GM10266 (cell line): ENCODE measurements at regions not wholly inside any gene's neighbourhood (a gene's known extent, or its start where the extent isn't known, plus 50 kb on each side); places are given as distances from the start of the nearest gene placed in this dataset.
"Not testable (repeated sequence)": the region's sequence is repeated elsewhere in the genome, so short reads cannot be mapped to it uniquely, and the experiment has no call there.

Experiments used
- DNase-seq: peaks from one replicate; pipeline ENCODE4 v3.0.0; 2012; ENCODE audit errors: extremely low spot score
- CTCF ChIP-seq: IDR thresholded peaks from 2 replicates; pipeline ENCODE4 v1.5.1; 2012; ENCODE audit warnings: mild to moderate bottlenecking, low read depth; ENCODE audit not compliant: control insufficient read depth, insufficient read depth; ENCODE audit errors: missing control alignments

DNA sequence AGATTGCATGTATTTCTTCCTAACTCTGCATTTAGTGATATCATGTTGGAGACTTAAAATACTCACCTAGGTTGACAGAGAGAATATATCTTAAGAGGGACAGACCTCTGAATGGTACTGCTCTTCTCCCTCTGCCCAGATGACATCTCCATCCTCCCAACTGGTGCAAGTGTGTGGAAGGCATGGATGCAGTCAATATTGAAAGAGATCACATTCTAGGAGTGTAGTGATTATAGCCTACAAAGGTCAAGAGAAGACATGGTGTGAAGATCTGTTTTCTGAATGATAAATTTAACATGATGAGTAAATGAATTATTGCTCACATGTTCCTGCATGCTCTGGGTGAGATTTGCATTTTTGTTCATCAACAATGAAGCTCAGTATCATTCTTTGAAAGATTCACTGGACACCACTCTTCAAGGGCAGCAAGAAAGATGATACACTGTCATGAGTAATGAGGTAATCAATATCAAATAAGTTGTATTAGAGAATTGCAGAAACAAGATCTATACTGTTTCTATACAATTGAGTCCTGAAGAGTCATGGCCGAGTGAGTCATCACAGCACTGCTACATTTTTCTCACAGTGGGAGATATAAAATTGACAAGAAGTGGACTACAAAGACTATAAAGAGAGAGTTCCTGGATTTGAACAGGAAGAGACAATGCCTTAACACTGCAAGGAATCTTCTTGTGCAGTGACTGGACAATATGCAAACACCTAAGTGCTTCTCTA is 183.3 kb upstream of the KRR1 start:
- TF ChIP-seq CTCF: no peak
- DNase-seq: no peak

DNA sequence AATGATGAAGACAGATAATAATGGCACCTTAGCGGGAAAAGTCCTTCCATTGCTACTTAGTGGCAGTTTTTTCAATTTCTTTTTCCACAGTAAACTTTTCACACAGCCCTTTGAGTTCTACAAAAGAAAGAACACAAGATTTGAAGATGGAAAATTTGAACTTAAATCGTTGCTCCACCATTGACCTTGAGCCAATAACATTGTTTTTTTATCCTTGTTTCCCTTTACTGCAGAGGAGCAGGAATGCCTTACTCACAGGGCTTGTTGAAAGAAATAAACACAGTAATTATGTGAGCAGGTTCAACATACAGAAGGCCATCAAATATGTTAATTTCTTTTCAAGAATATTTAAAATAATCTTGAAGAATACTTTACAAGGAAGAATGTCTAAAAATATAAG is 181.5 kb upstream of the KRR1 start:
- DNase-seq: no peak

GRCh38 chr12:75690296-75690955 is 179.0 kb upstream of the KRR1 start:
- no peak for TF ChIP-seq CTCF
- DNase-seq: no peak

More for the DNA sequence above, 181.5 kb upstream of the KRR1 start:
- TF ChIP-seq CTCF: no peak

DNA sequence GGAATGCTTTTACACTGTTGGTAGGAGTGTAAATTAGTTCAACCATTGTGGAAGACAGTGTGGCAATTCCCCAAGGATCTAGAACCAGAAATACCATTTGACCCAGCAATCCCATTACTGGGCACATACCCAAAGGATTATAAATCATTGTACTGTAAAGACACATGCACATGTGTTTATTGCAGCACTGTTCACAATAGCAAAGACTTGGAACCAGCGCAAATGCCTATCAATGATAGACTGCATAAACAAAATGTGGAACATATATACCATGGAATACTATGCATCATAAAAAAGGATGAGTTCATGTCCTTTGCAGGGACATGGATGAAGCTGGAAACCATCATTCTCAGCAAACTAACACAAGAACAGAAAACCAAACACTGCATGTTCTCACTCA is 174.8 kb upstream of the KRR1 start:
- DNase-seq: not testable (repeated sequence)

GRCh38 chr12:75685617-75686225 is 174.3 kb upstream of the KRR1 start:
- DNase-seq: no peak

GRCh38 chr12:75684678-75685616 is 173.5 kb upstream of the KRR1 start:
- no peak for DNase-seq
- TF ChIP-seq CTCF: no peak

More at GRCh38 chr12:75685617-75686225, 174.3 kb upstream of the KRR1 start:
- no peak for TF ChIP-seq CTCF

DNA sequence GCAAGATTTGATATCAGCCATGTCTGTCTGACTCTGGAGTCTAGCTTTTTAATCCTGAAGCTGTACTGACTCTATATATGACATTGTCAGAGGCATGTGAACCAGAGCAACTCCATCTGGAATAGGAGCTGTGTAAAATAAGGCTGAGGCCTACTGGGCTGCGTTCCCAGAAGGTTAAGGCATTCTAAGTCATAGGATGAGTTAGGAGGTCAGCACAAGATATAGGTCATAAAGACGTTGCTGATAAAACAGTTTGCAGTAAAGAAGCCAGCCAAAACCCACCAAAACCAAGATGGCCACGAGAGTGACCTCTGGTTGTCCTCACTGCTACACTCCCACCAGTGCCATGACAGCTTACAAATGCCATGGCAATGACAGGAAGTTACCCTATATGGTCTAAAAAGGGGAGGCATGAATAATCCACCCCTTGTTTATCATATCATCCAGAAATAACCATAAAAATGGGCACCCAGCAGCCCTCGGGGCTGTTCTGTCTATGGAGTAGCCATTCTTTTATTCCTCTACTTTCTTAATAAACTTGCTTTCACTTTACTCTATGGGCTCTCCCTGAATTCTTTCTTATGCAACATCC is 172.7 kb upstream of the KRR1 start:
- not testable (repeated sequence) for DNase-seq
